ENCODE measurements at regions not wholly inside any gene's neighbourhood (a gene's known extent, or its start where the extent isn't known, plus 50 kb on each side); places are given as distances from the start of the nearest gene placed in this dataset.

GRCh38 chr3:124444075-124444474 is 286.2 kb upstream of the UMPS start:
- Histone ChIP-seq H3K27me3 (no peaks in the 10 kb centered on the region), H3K4me3 (no peak overlapping the region), H3K36me3 (peaks cover 21% of the 10 kb centered on the region), H3K4me1 (no peaks in the 10 kb centered on the region), H3K27ac (no peak overlapping the region), H3K9me3 (no peaks in the 10 kb centered on the region)
- no peak for TF ChIP-seq CTCF (IDR thresholded peaks at IDR 0.05)
- no peak for DNase-seq (ENCODE audit: low spot score)

GRCh38 chr3:124444896-124445295 is 285.4 kb upstream of the UMPS start:
- no peak overlapping the region for H3K27ac ChIP-seq
- H3K4me3 ChIP-seq, result no peak overlapping the region
- no peak for DNase-seq (ENCODE audit: low spot score)
- no peaks in the 10 kb centered on the region for H3K27me3 ChIP-seq
- H3K36me3 ChIP-seq, result peaks cover 21% of the 10 kb centered on the region
- H3K9me3 ChIP-seq, result no peaks in the 10 kb centered on the region
- H3K4me1 ChIP-seq, result no peaks in the 10 kb centered on the region
- TF ChIP-seq CTCF (IDR thresholded peaks at IDR 0.05), result no peak

- Histone ChIP-seq H3K36me3 (peaks cover 21% of the 10 kb centered on the region), H3K4me3 (no peak overlapping the region), H3K27ac (no peak overlapping the region), H3K4me1 (no peaks in the 10 kb centered on the region), H3K27me3 (no peaks in the 10 kb centered on the region), H3K9me3 (no peaks in the 10 kb centered on the region)
- DNase-seq (ENCODE audit: low spot score), result no peak
- no peak for TF ChIP-seq CTCF (IDR thresholded peaks at IDR 0.05)
These were observed 282.4 kb upstream of the UMPS start for GRCh38 chr3:124447845-124448244.

- no peak for DNase-seq (ENCODE audit: low spot score)
- TF ChIP-seq CTCF (IDR thresholded peaks at IDR 0.05), result no peak
- Histone ChIP-seq H3K4me3 (no peak overlapping the region), H3K27me3 (no peaks in the 10 kb centered on the region), H3K4me1 (no peaks in the 10 kb centered on the region), H3K36me3 (peaks cover 16% of the 10 kb centered on the region), H3K9me3 (no peaks in the 10 kb centered on the region), H3K27ac (no peak overlapping the region)
These were observed 281.3 kb upstream of the UMPS start for GRCh38 chr3:124448954-124449353.

GRCh38 chr3:124450366-124450765 is 279.9 kb upstream of the UMPS start:
- no peaks in the 10 kb centered on the region for H3K4me1 ChIP-seq
- H3K27ac ChIP-seq, result no peak overlapping the region
- H3K36me3 ChIP-seq, result peaks cover 16% of the 10 kb centered on the region
- no peak for DNase-seq (ENCODE audit: low spot score)
- TF ChIP-seq CTCF (IDR thresholded peaks at IDR 0.05), result no peak
- no peak overlapping the region for H3K4me3 ChIP-seq
- no peaks in the 10 kb centered on the region for H3K9me3 ChIP-seq
- no peaks in the 10 kb centered on the region for H3K27me3 ChIP-seq

- TF ChIP-seq CTCF (IDR thresholded peaks at IDR 0.05), result no peak
These were observed 278.5 kb upstream of the UMPS start for GRCh38 chr3:124451630-124452317.

More at GRCh38 chr3:124451630-124452317, 278.5 kb upstream of the UMPS start:
- Histone ChIP-seq H3K27me3 (no peaks in the 10 kb centered on the region), H3K4me3 (no peak overlapping the region), H3K36me3 (peaks cover 5% of the 10 kb centered on the region), H3K27ac (no peak overlapping the region), H3K4me1 (no peaks in the 10 kb centered on the region), H3K9me3 (no peaks in the 10 kb centered on the region)
- no peak for DNase-seq (ENCODE audit: low spot score)

Measured in right atrium auricular region (tissue), 2 donors.